ENCODE measurements at regions not wholly inside any gene's neighbourhood (a gene's known extent, or its start where the extent isn't known, plus 50 kb on each side); places are given as distances from the start of the nearest gene placed in this dataset.
"Not testable (repeated sequence)": the region's sequence is repeated elsewhere in the genome, so short reads cannot be mapped to it uniquely, and the experiment has no call there.

DNA sequence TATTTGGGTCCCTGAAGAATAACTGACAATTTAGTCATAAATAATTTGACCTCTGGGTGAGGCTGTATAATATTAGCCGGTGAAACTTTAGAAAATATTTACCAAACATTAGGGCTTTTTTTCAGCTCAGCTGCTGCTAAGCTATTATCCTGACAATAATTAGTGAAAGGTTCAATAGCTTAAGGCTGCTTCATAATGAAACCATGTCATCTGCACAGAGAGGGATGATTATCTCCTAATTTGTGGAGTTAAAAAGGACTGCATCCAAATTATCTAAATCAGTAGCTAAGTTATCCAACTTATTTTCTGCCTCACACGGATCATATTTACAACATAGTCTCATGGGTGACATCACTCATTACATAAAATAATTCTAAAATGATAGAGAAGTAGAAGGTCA lies 1249.8 kb downstream of the RAPGEF2 start:
- DNase-seq (ENCODE audit: low spot score) = no peak

- no peak for DNase-seq (ENCODE audit: low spot score)
Measured at GRCh38 chr4:160353548-160353947, 1250.7 kb downstream of the RAPGEF2 start.

GRCh38 chr4:160362478-160362877 lies 1259.6 kb downstream of the RAPGEF2 start:
- DNase-seq (ENCODE audit: low spot score) = no peak

- DNase-seq (ENCODE audit: low spot score) = no peak
Measured at GRCh38 chr4:160364217-160364616, 1261.3 kb downstream of the RAPGEF2 start.

- not testable (repeated sequence) for DNase-seq (ENCODE audit: low spot score)
Measured at GRCh38 chr4:160364665-160365064, 1261.8 kb downstream of the RAPGEF2 start.

- not testable (repeated sequence) for DNase-seq (ENCODE audit: low spot score)
Measured at GRCh38 chr4:160365383-160365782, 1262.5 kb downstream of the RAPGEF2 start.

DNA sequence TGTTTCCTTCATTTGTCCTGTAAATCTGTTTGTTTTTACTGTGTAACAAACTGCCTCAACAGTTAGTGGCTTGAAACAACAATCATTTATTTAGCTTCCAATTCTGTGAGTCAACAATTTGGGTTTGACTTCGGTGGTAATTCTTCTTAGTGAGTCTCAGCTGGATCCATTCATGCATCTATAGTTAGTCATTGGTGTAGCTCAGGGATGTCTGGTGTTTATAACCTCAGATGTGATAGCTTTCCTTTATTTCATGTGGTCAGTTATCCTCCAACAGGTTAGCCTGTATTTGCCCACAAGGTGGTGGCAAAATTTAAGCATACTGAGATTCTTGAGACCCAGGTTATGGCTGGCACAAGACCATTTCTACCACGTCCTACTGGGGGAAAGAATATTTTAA lies 1267.2 kb downstream of the RAPGEF2 start:
- DNase-seq (ENCODE audit: low spot score) = peak; percentile 5

GRCh38 chr4:160371446-160371845 lies 1268.6 kb downstream of the RAPGEF2 start:
- DNase-seq (ENCODE audit: low spot score) = no peak

DNA sequence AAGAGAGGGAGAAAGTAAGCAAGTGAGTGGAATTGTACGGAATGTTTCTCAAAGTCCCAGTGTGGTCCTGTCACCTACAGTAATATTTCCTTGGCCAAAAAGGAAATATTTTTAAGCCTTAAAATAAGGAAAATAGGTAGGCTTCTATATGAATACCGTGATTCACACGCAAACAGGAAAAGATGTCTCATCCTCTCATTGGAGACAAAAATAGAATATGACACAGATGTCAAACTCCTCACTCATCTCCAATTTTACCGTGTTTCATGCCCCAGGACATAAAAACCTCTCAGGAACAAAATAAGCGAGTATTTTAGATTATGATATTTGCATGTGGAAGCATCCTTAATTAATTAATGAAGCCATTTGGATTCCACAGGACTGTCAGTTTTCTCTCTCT lies 1269.5 kb downstream of the RAPGEF2 start:
- no peak for DNase-seq (ENCODE audit: low spot score)

DNA sequence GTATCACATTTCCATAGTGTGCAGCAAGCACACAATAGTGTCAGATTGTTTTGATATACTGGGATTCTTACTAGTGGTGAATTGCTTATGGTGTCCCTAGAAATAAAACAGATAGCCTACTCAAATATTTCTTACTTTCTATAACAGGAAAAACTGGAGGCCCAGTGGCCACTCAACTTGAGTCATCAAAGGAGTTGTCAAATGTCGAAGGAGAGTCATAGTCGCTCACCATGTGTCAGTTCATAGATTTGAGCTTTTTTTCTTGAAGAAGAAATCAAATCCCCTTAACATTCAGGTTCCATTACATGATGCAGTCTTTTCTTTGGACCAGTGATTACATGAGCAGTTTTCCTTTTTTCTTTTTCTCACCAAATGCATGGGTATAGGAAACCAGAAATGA lies 1271.0 kb downstream of the RAPGEF2 start:
- no peak for DNase-seq (ENCODE audit: low spot score)

- no peak for DNase-seq (ENCODE audit: low spot score)
Measured at GRCh38 chr4:160375772-160376452, 1273.0 kb downstream of the RAPGEF2 start.

GRCh38 chr4:160386846-160387245 lies 1284.0 kb downstream of the RAPGEF2 start:
- DNase-seq (ENCODE audit: low spot score) = no peak

- DNase-seq (ENCODE audit: low spot score) = no peak
Measured at GRCh38 chr4:160399826-160400225, 1296.9 kb downstream of the RAPGEF2 start.

DNA sequence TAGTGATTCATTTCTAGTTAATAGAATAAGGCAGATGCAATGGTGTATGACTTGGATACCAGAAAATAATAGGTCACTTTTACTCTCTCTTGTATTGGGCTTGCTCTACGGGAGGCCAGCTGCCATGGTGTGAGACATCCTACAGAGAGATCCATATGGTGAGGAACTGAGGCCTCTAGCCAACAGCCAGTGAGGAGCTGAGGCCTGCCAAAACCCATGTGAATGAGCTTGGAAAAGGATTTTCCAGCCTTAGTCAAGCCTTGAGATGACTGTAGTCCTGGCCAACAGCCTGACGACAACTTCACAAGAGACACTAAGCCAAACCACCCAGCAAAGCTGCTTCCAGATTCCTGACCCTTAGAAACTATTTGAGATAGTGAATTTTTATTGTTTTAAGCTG lies 1300.2 kb downstream of the RAPGEF2 start:
- no peak for DNase-seq (ENCODE audit: low spot score)

GRCh38 chr4:160406263-160406825 lies 1303.5 kb downstream of the RAPGEF2 start:
- no peak for DNase-seq (ENCODE audit: low spot score)

DNA sequence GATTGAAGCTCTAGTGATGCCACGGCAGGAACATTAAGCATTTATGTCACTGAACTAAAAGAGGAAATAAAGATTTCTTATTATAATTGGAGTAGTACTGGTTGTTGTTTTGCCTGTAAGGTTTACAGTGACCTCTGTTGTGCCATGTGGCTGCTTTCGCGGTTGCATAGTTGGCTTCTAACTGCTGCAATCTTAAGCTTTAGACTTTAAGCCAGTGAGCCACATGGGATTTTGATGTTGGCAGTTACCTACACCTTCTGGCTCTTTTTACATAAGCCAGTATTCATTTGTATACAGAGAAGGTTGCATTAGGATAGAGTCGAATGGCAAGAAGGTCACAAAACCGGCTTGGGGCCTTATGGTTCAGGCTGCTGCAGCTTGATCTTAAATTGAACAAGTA lies 1311.6 kb downstream of the RAPGEF2 start:
- DNase-seq (ENCODE audit: low spot score) = no peak

DNA sequence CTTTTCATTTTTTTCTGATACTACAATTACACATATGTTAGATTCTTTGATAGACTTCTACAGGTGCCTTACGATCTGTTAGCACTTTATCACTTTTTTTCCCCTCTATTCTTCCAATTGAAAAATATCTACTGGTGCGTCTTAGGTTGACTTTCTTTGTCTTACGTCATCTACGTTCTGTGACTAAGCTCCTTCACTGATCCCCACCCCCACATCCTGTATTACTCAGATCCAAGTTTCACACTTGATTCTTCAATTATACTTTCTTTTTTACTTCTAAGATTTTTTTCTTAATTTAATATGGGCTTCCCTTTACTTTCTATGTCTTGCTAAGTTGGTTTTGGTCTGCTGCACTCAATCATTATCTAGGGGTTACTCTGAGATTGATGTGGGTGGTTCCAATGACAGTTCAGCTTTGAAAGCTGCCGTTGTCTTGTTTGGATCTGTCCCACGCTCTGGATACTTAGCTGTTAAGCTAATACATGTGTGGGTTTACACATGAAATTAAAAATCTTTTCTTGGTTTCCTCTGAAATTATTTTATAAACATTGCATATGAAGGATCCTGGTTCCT lies 1321.1 kb downstream of the RAPGEF2 start:
- DNase-seq (ENCODE audit: low spot score) = no peak

DNA sequence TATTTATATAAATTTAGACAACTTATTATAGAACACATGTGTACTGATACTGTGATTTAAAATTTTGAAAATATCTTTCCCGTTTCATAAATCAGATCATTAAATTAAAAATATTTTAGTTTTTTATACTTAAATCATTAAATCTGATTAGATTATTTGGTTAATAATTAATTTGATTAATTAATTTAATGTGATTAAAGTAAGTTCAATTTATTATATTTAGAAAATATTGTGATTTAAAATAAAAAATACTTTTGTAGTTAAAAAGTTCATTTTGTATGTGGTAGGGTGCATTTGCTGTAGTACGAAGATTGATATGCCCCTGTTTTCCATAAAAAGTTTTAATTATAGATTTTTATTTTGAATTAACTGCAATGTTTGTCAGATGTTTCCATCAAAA lies 1323.4 kb downstream of the RAPGEF2 start:
- no peak for DNase-seq (ENCODE audit: low spot score)

DNA sequence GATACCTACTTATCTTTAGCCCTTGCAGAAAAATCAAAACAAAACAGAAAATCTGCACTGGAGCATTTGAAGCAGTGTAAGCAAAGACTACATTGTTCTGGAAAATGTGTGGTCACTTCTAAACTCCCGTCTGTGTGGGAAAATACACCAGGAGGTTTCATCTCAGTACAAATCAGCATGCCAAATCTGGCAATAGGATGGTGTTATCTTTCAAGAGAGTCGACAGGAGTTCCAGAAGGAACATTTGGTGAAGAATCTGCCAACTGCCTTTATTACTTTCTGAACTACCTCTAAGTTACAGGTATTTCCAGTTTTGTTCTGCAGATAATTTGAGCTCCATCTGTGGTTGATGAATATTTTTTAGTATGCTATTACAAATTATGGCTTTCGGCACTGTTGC lies 1348.0 kb downstream of the RAPGEF2 start:
- no peak for DNase-seq (ENCODE audit: low spot score)

GRCh38 chr4:160481696-160482690 lies 1379.1 kb downstream of the RAPGEF2 start:
- DNase-seq (ENCODE audit: low spot score) = not testable (repeated sequence)

DNA sequence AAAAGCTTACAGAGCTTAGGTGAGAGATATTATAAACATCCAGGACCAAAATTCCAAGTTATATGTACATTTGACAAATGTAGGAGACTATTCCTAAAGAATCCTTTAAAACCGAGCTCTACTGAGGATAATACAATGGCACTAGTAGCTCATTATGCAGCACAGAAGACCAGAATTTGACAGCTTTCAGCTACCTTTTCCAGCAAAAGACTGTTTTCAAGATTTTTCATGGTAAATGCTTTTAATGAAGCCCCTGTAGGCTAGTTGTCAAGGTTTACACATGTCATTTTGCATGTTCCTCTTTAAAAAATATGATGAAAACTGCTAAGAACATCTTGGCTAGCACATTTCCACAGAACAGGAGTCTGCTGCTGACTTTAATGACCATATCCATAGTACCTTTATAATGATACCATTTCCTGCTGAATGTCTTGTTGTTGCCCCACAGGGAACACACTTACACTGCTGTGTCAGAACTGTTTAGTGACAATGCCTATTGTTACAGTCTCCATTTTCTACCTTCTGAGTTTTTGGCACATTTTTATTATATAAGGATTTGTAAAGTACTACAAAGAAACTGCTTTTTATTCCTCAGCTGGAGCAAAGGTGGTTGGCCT lies 1382.3 kb downstream of the RAPGEF2 start:
- DNase-seq (ENCODE audit: low spot score) = no peak

DNA sequence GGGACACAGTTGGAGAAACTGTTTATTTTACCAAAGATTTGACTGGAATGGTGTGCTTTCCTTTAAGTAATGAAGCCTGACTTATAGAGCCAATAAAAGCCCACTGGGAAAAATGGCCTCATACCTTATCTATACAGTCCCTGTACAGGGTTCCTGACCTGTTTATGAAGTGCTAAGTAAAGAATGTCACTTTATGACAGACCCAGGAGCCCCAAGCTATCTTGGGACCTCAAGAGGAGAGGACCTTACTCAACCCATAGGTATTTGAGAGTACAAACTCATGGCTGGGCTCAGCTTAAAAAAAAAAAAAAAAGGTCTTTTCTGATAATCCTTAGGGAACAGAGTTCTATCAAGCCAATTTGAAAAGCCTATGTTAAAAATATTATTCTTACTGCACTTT lies 1389.3 kb downstream of the RAPGEF2 start:
- DNase-seq (ENCODE audit: low spot score) = no peak
